NCI-H1105 (cell line): ENCODE measurements at regions not wholly inside any gene's neighbourhood (a gene's known extent, or its start where the extent isn't known, plus 50 kb on each side); places are given as distances from the start of the nearest gene placed in this dataset.

Experiments
- DNase-seq: peaks from one replicate; lab custom pipeline; 2025; lab: John Stamatoyannopoulos, UW

- DNase-seq, result no peak
These were observed 297.8 kb upstream of the SPRED2 start for GRCh38 chr2:65730186-65730585.

DNA sequence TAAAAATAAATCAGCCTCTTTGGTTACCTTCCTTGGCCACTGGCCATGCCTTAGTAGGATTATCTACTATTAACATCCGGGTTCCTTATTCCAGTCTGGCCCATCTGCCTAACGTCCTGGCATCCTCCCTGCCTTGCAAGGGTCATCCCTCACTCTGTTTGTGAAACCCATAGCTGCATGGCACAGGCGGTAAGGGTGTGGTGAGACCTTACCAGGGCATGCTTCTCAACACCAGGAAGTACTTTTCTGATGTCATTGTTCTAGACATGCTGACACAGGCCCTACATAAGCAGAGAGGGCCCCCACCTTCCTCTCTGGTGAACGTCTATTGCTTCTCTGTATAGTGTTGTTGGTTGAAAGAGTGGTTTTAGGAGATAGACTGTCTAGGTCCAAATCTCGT is 296.8 kb upstream of the SPRED2 start:
- no peak for DNase-seq

DNA sequence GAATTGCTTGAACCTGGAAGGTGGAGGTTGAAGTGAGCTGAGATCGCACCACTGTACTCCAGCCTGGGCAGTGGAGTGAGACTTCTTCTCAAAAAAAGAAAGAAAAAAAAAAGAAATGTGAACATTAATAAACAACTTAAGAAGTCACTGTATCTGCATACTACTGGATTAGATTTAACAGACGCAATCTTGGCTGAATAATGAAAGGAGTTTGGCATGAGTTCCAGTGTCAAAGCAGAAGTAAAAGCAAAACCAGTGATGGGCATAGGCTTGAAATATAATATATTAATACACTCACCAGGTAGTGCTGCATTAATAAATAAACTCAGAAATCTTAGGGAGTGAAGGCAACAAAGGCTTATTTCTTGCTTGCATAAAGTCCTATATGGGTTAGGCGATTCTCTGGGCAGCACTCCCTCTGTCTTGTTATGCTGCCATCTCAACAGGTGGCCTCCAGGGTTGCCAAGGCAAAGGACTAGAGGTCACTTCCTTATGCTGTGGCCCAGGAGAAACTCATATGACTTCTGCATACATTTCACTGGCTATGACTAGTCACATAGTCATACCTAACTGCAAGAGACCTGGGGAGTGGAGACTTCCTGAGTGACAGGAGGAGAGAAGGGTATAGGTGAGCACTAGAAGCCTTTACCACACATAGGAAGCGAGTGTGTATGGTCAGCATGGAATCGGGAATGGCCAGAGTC is 296.2 kb upstream of the SPRED2 start:
- DNase-seq, result no peak

- DNase-seq, result no peak
These were observed 295.4 kb upstream of the SPRED2 start for GRCh38 chr2:65727816-65728215.

DNA sequence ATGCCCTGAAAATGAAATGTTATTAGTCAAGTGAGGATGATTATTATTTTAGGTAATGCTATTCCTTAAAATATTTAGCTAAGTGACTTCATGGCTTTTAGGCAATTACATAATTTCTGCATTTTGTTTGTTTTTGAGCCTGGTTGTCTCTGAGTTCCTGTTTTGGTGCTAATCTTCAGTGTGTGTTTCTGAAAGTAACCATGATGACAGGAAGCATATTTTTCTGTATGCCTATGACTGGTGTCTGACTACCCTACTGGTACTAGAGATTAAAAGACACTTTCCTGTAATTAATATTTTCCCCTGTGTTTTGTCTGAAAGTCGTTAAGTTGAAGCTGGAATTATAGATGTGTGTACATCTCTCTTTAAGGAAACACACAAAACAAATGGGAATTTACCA is 295.0 kb upstream of the SPRED2 start:
- no peak for DNase-seq

DNA sequence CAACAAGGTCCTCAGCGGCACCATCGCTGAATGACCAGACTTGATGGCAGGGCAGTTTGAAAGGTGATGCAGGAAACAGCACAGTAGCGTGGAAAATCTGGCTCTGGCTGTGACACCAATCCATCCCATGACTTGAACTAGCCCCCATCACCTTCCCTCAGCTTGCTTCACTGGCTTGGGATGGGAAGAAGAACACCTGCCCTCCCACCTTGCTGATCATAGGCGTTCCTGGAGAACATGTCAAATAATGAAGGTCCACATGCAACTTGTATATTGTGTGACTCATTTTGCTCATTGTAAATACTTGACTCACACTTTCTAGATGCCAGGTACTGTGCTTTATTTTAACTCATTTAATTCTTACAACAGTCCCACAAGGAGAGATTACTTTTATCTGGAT is 292.4 kb upstream of the SPRED2 start:
- no peak for DNase-seq

DNA sequence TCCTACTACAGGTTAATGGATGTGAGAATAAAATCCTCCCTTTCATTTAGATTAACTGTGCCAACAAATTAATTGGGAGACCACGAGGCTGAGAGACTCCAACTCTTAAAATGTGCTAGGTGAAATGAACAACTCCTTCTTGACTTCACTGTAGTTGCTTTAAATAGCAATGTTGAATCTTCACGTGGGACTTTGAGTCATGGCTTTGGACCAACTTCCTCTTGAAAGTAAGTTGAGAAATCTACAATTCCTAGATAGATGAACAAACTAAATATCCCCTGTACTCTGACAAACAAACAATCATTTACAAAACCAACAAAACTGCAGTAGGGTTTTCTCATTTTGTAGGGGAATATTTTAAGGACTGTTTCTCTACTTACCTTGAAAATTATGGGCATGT is 291.9 kb upstream of the SPRED2 start:
- no peak for DNase-seq

DNA sequence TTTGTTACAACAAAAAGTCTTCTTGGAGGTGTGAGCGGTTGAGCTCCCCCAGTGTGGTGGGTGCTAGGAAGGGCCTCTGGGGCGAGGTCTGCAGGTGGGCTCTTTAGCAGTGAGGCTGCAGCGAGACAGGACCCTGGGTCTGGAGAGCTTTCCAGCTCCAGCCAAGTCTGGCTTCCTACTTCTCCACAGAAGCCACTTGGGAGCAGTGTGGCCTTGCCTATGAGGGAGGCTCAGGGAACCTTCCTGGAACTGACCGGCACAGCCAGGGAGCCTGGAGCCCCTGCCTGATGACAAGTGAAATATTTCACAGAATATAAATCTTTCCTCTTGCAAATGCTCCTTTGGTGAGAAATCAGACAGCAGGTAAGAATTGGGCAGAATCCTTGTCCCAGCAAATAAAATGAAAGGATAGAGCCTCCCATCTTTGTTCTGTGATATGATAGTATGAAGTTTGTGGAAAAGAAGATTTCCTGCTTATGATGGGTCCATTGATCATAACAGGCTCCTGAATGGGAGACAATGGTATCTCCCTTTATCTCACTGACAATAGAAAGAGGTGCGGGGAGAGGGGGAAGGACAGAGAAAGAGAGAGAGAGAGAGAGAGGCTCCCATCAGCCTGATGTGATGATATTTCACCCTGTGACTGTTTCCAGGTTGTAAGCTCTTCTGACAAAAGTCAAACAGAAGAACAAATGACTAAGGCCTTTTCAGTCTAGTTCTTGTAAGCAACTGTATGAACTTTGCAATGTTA is 289.8 kb upstream of the SPRED2 start:
- DNase-seq, result no peak

DNA sequence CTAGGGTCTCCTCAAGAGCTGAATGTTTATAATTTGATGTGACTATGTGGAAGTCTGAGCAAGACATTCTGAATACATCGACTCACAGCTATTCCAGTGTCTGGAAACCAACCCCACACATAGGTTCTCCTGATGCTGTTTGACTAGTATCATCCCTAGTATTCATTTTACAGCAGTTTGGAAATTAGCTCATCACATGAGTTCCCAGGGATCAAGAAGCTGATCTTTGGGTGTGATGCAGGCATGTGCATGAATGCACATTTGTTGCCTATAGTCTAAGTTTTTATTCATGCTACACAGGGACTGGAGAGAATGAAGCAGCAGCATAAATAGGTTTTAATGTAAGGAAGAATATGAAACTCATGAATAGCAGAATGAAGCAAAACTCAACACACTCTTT is 284.3 kb upstream of the SPRED2 start:
- DNase-seq, result no peak

DNA sequence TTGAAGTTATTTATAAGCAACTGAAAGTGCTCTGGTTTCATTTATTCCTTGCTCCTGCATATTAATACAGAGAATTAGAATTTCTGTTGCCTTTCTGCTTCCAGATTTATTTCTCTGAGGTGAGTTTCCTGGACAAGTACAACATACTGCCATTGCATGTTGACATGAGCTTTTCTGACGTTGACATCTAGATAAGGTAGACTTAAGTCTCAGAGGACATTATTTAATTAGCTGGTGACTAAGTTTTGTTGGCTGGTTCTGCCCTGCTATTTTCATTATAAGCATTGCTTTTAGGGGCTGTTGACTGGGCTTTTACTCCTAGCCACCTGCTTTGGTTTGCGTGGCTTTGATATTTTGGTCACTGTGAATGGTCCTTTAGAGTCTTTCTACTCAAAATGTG is 282.9 kb upstream of the SPRED2 start:
- no peak for DNase-seq

GRCh38 chr2:65714866-65715265 is 282.5 kb upstream of the SPRED2 start:
- no peak for DNase-seq

- DNase-seq, result no peak
These were observed 279.5 kb upstream of the SPRED2 start for GRCh38 chr2:65711863-65712262.

DNA sequence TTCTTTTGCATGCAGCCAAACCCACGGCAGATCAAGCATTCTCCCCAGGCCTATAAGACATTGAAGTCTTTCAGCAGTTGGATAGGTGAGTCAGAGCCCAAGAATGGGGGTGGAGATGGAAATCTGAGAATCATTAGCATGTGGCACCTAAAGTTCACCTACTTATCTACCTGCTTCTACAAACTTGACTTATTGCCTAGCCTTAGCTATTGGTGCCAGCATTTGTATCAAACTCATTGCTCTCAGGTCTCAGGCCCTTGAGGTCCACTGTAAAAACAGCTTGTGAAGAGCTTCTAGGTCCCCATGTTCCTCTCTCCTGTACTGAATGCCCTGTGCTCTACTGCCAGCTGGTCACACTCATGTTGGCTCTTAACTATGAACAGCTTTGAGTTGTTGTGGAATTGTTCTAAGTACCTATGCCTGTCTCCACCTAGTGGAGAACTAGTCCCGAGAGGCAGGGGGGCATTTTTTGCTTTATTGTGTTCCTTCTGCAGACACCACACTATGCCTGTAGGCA is 278.4 kb upstream of the SPRED2 start:
- DNase-seq, result no peak

DNA sequence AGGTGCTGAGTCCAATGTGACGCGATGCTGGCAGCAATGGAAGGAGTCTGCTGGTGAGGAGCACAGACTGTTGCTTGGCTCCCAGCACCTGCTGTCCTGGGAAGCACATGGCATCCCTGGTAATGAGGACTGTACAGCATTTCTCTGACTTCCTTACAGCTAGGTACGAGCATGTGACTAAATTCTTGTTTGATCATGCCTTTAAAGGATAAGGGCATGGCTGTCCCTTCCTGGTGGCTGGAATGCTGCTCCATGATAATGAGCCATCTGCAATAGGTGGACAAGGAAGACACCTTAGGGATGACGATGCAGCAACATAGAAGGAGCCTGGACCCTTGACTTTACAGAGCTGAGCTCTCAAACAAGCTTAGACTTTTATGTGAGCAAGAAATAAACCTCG is 278.0 kb upstream of the SPRED2 start:
- DNase-seq, result no peak

DNA sequence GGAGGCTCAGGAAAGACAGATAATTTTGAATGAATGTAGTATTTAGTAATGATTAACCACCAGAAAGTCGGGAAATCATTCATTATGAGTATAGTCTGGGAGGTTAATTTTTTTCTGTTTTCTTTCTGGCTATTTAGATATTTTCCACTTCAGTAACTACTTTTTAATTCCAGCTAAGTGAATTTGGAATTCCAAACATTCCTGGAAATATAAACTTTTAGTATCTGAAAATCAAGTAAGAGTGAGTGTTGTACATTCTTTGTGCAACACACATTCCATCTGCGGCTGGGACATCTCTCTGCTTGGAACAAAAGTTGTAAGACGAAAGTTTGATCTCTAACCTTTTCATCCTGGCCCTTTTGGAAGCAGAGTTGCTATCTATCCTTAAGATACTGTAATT is 275.7 kb upstream of the SPRED2 start:
- no peak for DNase-seq

DNA sequence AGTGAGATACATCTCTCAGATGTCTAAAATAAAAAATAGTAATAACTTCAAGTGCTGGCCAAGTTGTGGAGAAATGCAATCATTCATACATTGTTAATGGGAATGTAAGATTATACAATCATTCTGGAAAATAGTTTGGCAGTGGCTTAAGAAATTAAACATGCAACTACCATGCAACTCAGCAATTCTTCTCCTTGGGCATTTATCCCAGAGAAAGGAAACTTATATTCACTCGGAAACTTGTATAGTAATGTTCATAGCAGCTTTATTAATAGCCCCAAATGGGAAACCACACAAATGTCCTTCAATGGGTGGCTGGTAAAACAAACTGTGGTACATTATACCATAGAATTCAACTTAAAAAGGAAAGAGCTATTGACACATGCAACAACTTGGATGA is 274.0 kb upstream of the SPRED2 start:
- no peak for DNase-seq

- no peak for DNase-seq
These were observed 268.8 kb upstream of the SPRED2 start for GRCh38 chr2:65701191-65701590.

- DNase-seq, result no peak
These were observed 268.3 kb upstream of the SPRED2 start for GRCh38 chr2:65700720-65701119.

GRCh38 chr2:65700004-65700651 is 267.7 kb upstream of the SPRED2 start:
- no peak for DNase-seq

DNA sequence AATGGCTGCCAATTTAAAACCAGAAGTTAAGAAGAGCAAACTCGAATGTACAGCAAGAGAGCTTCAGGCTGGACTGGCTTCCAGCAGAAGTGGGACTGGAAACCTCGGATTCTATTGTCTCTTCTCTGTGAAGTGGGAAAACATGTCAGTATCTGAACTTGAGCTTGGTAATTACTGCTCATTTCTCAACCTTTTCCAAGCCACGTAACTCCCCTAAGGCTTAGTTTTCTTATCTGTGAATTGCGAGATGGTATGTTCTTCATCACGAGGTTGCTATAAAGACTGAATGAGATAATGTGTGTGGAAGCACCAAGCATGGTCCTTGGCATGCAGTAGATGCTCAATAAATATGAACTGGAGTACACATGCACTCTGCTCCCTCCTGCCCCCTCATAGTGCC is 259.4 kb upstream of the SPRED2 start:
- DNase-seq, result no peak

DNA sequence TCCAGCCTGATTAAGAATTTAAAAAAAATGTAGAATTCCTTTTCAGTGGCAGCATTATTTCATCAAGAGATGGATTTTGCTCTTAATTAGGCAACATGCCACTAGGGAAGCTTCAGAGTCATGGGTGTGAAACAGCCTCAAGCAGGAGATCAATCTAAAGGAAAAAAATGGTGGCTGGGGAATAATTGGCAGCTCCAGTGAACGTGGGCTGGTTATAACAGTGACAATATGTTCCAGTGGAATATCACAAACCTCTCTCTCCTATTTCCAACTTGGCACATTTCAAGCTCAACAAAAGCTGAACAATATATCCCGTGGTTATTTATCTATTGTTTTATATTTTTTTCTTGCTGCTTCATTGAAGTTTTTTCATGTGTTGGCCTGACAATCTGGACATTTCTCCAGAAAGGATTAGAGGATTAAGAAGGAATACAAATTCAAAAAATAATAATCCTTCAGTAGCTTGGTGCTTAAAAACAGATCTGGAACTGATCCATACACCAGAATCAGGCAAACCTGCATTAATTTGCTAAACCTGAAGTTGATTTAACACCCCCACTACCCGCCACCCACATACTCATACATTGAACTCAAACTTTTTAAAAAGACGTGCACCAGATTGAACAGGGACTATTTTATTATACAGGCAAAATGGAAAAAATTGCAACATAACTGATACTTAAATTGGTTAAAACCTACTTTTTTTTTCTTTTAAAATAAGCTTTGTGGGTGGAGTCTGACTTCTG is 255.9 kb upstream of the SPRED2 start:
- no peak for DNase-seq

DNA sequence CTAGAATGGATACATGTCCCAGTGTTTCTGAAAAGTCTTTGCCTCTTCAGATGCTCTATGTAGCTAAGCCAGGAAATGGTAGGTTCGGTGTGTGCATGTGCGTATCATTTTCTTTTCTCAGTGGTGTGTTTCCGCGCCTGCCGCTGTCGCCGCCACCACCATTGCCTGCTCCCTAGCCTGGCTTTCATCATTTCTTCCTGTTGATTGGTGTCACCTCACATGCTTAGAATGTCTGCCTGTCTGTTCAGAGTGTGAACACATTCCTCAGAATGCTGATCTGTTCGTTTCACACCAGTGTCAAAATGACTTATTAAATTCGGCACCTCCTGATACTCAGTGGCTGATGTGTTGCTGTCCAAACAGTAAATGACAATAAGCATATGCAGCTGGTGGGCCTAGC is 255.2 kb upstream of the SPRED2 start:
- no peak for DNase-seq
